GM19324 (cell line): ENCODE measurements at regions not wholly inside any gene's neighbourhood (a gene's known extent, or its start where the extent isn't known, plus 50 kb on each side); places are given as distances from the start of the nearest gene placed in this dataset.
"Not testable (repeated sequence)": the region's sequence is repeated elsewhere in the genome, so short reads cannot be mapped to it uniquely, and the experiment has no call there.

ENCODE experiments used
- ATAC-seq: cut with Tn5 transposase; IDR thresholded peaks from one replicate; pipeline ENCODE4 v1.9.1; 2021; ENCODE audit warnings: mild to moderate bottlenecking, moderate library complexity; ENCODE audit not compliant: unreplicated experiment, low FRiP score

DNA sequence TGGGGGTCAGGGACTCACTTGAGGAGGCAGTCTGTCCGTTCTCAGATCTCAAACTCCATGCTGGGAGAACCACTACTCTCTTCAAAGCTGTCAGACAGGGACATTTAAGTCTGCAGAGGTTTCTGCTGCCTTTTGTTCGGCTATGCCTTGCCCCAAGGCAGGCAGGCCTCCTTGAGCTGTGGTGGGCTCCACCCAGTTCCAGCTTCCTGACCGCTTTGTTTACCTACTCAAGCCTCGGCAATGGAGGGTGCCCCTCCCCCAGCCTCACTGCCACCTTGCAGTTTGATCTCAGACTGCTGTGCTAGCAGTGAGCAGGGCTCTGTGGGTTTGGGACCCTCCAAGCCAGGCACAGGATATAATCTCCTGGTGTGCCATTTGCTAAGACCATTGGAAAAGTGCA, 530.0 kb downstream of the LRRIQ3 start:
- not testable (repeated sequence) for ATAC-seq

DNA sequence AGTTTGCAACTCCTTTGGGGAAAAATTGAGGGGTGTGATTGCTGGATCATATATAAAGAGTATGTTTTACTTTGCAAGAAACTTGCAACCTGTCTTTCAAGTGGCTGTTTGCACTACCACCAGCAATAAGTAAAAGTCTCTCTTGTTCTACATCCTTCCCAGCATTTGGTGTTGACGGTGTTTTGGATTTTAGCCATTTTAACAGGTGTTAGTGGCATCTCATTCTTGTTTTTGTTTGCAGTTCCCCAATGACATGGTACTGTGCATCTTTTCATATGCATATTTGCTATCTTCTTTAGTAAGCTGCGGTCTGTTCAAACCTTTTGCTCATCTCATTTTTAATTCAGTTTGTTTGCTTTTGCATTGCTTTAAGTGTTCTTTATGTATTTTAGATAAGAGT, 535.5 kb downstream of the LRRIQ3 start:
- ATAC-seq: no peak

- no peak for ATAC-seq
These were observed 538.8 kb downstream of the LRRIQ3 start for GRCh38 chr1:73659136-73659535.

DNA sequence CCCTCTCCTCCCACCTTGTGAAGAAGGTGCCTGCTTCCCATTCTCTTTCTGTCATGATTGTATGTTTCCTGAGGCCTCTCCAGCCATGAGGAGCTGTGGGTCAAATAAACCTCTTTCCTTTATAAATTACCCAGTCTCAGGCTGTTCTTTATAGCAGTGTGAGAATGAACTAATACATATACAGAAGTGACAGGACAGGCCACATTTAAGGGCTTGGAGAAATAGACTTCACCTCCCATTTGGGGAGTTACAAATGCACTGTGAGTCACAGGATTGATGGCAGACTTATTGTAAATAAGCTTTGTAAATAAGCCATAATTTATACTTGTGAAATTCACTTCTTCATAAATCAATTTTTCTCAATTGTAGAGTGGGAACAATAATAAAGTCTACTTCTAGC, 543.3 kb downstream of the LRRIQ3 start:
- ATAC-seq: no peak

- no peak for ATAC-seq
These were observed 553.8 kb downstream of the LRRIQ3 start for GRCh38 chr1:73644198-73644597.

GRCh38 chr1:73639494-73639893, 558.5 kb downstream of the LRRIQ3 start:
- no peak for ATAC-seq

DNA sequence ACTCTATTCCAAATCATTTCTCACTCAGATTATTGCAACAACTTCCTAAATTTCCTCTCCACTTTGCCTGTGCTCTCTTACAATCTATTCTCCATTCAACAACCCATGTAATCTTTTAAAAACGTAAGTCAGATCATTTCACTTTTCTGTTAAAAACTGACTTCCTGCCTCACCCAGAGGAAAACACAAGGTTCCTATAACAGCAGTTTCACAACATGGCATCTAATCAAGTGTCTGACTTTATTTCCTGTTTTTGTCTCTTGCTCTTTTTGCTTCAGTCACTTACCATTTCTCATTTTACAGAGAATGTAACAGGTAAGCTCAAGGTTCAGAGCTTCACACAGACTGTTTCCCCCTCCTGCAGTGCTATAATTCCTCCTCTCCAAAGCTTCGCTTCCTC, 560.7 kb downstream of the LRRIQ3 start:
- no peak for ATAC-seq

- ATAC-seq: no peak
These were observed 563.0 kb downstream of the LRRIQ3 start for GRCh38 chr1:73635021-73635420.

GRCh38 chr1:73627723-73628122, 570.3 kb downstream of the LRRIQ3 start:
- ATAC-seq: no peak

DNA sequence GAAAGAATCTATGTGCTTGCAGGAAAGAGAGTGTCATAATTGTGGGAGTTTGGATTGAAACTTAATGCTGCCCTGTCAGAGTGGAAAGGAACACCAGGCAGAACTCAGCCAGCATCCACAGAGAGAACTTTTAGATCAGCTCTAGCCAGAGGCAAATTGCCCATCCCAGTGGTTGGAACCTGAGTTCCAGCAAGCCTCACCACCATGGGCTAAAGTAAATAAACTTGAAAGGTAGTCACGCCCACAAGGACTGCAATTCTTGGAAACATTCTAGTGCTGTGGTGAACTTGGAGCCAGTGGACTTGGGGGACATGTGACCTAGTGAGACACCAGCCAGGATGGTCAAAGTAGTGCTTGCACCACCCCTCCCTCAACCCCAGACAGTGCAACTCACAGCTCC, 571.6 kb downstream of the LRRIQ3 start:
- no peak for ATAC-seq

DNA sequence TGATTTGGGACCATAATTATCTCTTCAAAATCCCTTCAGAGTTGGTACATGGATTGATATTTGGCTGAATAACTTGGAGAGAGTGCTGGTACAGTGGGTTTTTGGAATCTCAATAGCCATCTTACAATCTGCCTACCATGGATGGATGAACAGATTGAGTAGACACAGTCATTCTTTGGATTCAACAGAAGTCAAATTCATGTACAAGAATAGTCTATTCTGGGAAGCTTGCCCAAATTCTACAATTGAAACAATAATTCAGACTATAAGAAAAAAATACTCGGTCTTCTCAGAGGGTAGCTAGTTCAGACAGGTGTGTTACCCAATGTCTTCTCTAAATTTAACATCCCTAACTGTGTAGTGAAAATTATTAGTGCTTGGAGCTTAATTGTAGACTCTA, 574.0 kb downstream of the LRRIQ3 start:
- no peak for ATAC-seq

DNA sequence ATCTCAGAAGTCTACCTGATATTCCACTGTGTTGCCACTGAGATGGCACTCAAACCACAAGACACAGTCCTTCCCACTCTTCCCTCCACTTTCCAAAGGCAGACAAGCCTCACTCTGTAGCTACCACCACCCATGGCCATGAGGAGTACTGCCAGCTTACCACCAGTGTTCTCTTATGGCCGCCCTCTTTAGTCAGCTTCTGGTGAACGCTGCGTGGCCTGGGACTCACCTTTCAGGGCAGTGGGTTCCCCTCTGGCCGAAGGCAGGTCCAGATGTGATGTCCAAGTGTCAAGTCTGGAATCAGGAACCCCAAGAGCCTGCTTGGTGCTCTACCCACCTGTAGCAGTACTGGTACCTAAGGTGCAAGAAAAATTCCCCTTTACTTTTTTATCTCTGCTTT, 580.8 kb downstream of the LRRIQ3 start:
- ATAC-seq: no peak

- ATAC-seq: no peak
These were observed 586.3 kb downstream of the LRRIQ3 start for GRCh38 chr1:73611681-73612080.

DNA sequence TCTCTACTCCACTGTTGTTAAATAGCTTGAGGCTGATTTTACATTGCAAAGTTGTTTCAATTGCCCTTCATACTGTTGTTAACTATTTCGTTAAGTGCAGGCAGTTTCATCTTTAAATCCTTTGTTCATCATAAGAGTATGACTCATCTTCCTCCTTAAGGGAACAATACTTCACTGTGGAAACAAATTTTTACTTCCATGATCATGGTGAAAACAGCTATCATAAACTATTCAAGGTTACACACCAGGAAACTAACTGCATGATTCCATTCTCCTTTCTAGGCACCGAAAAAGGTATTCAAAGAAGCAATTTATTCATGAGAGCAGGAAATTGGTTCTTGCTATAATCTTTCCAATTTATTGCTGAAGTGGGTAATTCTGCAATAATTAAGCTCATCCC, 593.2 kb downstream of the LRRIQ3 start:
- ATAC-seq: no peak

DNA sequence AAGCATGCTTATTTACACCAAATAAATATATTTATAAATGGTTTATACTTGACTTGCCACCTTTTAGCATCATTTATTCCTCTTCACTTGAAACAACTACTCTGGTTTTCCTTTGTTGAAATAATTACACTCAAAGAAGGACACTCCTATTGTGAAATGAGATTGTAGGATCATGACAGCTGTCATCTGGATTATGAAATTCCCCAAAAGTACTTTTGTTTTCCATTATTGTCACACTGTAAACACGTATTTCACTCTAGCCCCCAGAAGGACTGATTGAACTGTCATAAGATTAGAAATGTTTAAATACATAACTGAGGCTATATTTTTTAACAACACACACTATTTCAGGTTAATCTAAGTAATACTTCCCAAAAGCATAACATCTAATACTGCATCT, 593.8 kb downstream of the LRRIQ3 start:
- no peak for ATAC-seq

GRCh38 chr1:73593804-73594203, 604.2 kb downstream of the LRRIQ3 start:
- no peak for ATAC-seq

- no peak for ATAC-seq
These were observed 604.6 kb downstream of the LRRIQ3 start for GRCh38 chr1:73593364-73593763.

- ATAC-seq: no peak
These were observed 610.9 kb downstream of the LRRIQ3 start for GRCh38 chr1:73587080-73587479.

- ATAC-seq: no peak
These were observed 620.8 kb downstream of the LRRIQ3 start for GRCh38 chr1:73577206-73577605.

DNA sequence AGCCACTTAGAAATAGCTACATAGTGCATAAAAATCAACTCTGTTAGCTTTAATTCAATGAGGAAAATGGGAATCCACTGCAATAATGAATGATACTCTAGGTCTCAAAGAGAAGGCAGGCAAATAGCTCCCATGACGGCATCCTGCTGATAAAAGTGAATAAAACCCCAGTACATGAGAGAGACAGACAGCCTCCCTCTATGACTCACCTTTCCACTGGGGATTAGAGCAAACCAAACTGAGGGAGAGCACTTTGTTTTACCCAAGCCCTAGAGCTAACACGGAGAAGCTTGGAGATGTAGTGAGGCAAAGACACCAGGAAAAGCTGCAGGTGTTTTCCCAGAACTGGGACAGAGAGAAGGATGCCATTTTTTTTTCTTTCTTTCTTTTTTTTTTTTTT, 621.9 kb downstream of the LRRIQ3 start:
- no peak for ATAC-seq

DNA sequence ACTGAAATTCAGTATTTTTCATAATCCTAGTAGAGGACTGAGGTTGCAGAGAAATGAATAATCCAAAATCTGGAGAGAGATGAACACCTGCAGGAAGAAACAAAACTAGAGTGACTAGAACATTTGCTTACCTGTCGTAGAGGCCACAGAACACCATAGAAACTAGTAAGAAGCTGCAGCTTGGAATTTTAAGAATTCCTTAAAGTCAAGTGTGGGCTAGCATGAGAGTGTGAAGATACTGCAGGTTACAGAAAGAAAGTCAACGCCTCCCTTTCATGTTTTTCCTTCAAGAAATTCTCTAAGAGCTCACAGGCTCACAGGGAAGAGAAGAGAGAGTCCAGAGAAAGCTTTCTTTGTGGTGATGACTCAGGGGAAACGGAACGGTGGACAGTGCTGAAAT, 633.7 kb downstream of the LRRIQ3 start:
- ATAC-seq: no peak

DNA sequence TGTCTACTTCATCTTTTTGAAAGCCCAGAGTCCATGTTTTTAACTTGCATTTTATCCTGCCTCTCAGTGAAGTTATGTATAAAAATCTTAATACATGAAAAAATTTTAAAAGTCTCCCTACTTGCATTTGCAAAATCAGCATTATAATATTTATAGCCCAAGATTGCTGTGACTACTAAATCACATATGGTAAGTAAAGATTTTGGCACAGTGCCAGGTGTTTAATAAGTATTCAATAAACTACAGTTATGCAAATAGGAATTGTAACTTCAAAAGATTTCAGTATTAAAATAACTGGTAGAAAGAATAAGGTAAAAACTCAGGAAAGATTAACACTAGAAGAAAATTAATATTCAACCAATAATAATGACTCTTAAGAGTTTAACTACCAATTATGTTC, 641.7 kb downstream of the LRRIQ3 start:
- no peak for ATAC-seq

GRCh38 chr1:73537400-73537799, 660.6 kb downstream of the LRRIQ3 start:
- no peak for ATAC-seq
